RWPE2 (cell line): ENCODE measurements at regions not wholly inside any gene's neighbourhood (a gene's known extent, or its start where the extent isn't known, plus 50 kb on each side); places are given as distances from the start of the nearest gene placed in this dataset.
"Not testable (repeated sequence)": the region's sequence is repeated elsewhere in the genome, so short reads cannot be mapped to it uniquely, and the experiment has no call there.

ENCODE experiments used
- ATAC-seq: fragments of 200-7000 bp; cut with Tn5 transposase; 3 replicates; pipeline ENCODE4 v1.9.1; 2021; ENCODE audit warnings: low read depth
- DNase-seq: peaks from one replicate; pipeline ENCODE4 v3.0.0-alpha.2; 2020; ENCODE audit warnings: low spot score
- H3K27ac ChIP-seq: fragments of 450-650 bp; 2 replicates; pipeline ENCODE4 v1.5.1; 2017; ENCODE audit warnings: mild to moderate bottlenecking; ENCODE audit not compliant: poor library complexity, severe bottlenecking
- H3K27me3 ChIP-seq: fragments of 250-450 bp; sonication (Bioruptor Pico); 2 replicates; pipeline ENCODE4 v1.5.1; 2021; ENCODE audit warnings: mild to moderate bottlenecking, moderate library complexity; ENCODE audit not compliant: insufficient read depth, poor library complexity, severe bottlenecking
- H3K36me3 ChIP-seq: fragments of 250-450 bp; sonication (Bioruptor Pico); 2 replicates; pipeline ENCODE4 v1.5.1; 2020; ENCODE audit warnings: low read depth, mild to moderate bottlenecking, moderate library complexity
- H3K4me1 ChIP-seq: fragments of 250-450 bp; sonication (Bioruptor Pico); 2 replicates; pipeline ENCODE4 v1.5.1; 2021; ENCODE audit warnings: mild to moderate bottlenecking, moderate library complexity; ENCODE audit not compliant: insufficient read depth, poor library complexity, severe bottlenecking
- H3K4me3 ChIP-seq: fragments of 250-450 bp; sonication (Bioruptor Pico); 2 replicates; pipeline ENCODE4 v1.5.1; 2021; ENCODE audit warnings: mild to moderate bottlenecking, moderate library complexity; ENCODE audit not compliant: severe bottlenecking
- H3K9me3 ChIP-seq: fragments of 250-450 bp; sonication (Bioruptor Pico); 2 replicates; pipeline ENCODE4 v1.5.1; 2021; ENCODE audit warnings: mild to moderate bottlenecking, moderate library complexity; ENCODE audit not compliant: severe bottlenecking
- CTCF ChIP-seq: fragments of 450-650 bp; IDR thresholded peaks from one replicate; pipeline ENCODE4 v1.5.1; 2017; ENCODE audit warnings: mild to moderate bottlenecking, moderate library complexity; ENCODE audit not compliant: poor library complexity, severe bottlenecking

GRCh38 chrX:1045680-1046314, 166.7 kb downstream of the CRLF2 start:
- Histone ChIP-seq H3K27me3 (no peaks in the 10 kb centered on the region), H3K9me3 (peaks cover 14% of the 10 kb centered on the region), H3K27ac (no peak overlapping the region), H3K36me3 (no peaks in the 10 kb centered on the region), H3K4me3 (no peak overlapping the region), H3K4me1 (no peaks in the 10 kb centered on the region)
- ATAC-seq (no peak), DNase-seq (no peak)
- no peak for TF ChIP-seq CTCF

- Histone ChIP-seq H3K36me3 (no peaks in the 10 kb centered on the region), H3K4me1 (no peaks in the 10 kb centered on the region), H3K27ac (no peak overlapping the region), H3K9me3 (peaks cover 15% of the 10 kb centered on the region), H3K4me3 (no peak overlapping the region), H3K27me3 (no peaks in the 10 kb centered on the region)
- no peak for TF ChIP-seq CTCF
- no peak for DNase-seq
- no peak for ATAC-seq
Measured at GRCh38 chrX:1041091-1041490, 171.4 kb downstream of the CRLF2 start.

GRCh38 chrX:1035931-1036330, 176.5 kb downstream of the CRLF2 start:
- not testable (repeated sequence) for H3K36me3 ChIP-seq, DNase-seq, H3K27me3 ChIP-seq, H3K4me3 ChIP-seq, H3K27ac ChIP-seq, ATAC-seq, H3K4me1 ChIP-seq
- peaks cover 23% of the 10 kb centered on the region for H3K9me3 ChIP-seq

- no peaks in the 10 kb centered on the region for H3K4me1 ChIP-seq
- H3K4me3 ChIP-seq: no peak overlapping the region
- no peaks in the 10 kb centered on the region for H3K27me3 ChIP-seq
- peaks cover 23% of the 10 kb centered on the region for H3K9me3 ChIP-seq
- TF ChIP-seq CTCF: no peak
- H3K27ac ChIP-seq: no peak overlapping the region
- ATAC-seq (no peak), DNase-seq (no peak)
- no peaks in the 10 kb centered on the region for H3K36me3 ChIP-seq
Measured at GRCh38 chrX:1035206-1035605, 177.2 kb downstream of the CRLF2 start.

GRCh38 chrX:1034717-1035116, 177.7 kb downstream of the CRLF2 start:
- H3K27ac ChIP-seq: no peak overlapping the region
- peaks cover 23% of the 10 kb centered on the region for H3K9me3 ChIP-seq
- no peak overlapping the region for H3K4me3 ChIP-seq
- ATAC-seq: no peak
- DNase-seq: no peak
- no peaks in the 10 kb centered on the region for H3K4me1 ChIP-seq
- no peak for TF ChIP-seq CTCF
- no peaks in the 10 kb centered on the region for H3K27me3 ChIP-seq
- no peaks in the 10 kb centered on the region for H3K36me3 ChIP-seq
